Endothelial cell of umbilical vein (primary cell): ENCODE measurements at regions not wholly inside any gene's neighbourhood (a gene's known extent, or its start where the extent isn't known, plus 50 kb on each side); places are given as distances from the start of the nearest gene placed in this dataset.

Experiments
- BruUV-seq: library from RNA; stranded (reverse); fragments of 400-500 nt; replicated peaks from 2 replicates; lab custom pipeline; 2021; lab: Mats Ljungman, UMichigan
- CTCF ChIA-PET: fragments of 300-600, 350-600 bp; sonication (Branson Sonifier 250); formaldehyde crosslinking; loops from one replicate; lab custom pipeline; 2021; ENCODE audit warnings: antibody characterized with exemption, inconsistent platforms; lab: Charles Lee
- POLR2A ChIA-PET: fragments of 300-600, 350-600 bp; sonication (Branson Sonifier 250); formaldehyde crosslinking; loops from one replicate; lab custom pipeline; 2021; ENCODE audit warnings: antibody characterized with exemption, inconsistent platforms; lab: Charles Lee
- DNase-seq: peaks from one replicate; pipeline ENCODE4 v3.0.0-alpha.2; 2011; ENCODE audit warnings: low read depth, low spot score
- FAIRE-seq: peaks from 2 replicates; lab custom pipeline; 2011; peaks lifted over from hg19 to GRCh38; lab: Jason Lieb, UNC
- H2AFZ ChIP-seq: 2 replicates; pipeline ENCODE4 v1.6.0; 2012; ENCODE audit warnings: low read depth, low read length, control low read depth, inconsistent platforms
- H3K27ac ChIP-seq: 2 replicates; pipeline ENCODE4 v1.5.1; 2011; ENCODE audit warnings: low read depth, mild to moderate bottlenecking, control low read depth, low read length, moderate library complexity; ENCODE audit not compliant: insufficient read depth
- H3K27me3 ChIP-seq, 2 experiments: 2 replicates each; pipeline versions ENCODE4 v1.6.0 to v1.6.1; 2011; ENCODE audit warnings: low read length in 2 of 2, mixed read lengths in 1 of 2; ENCODE audit not compliant: control insufficient read depth in 2 of 2, insufficient read depth in 2 of 2
- H3K36me3 ChIP-seq, 2 experiments: 2 replicates in 1 of 2; 3 replicates in 1 of 2; pipeline ENCODE4 v1.5.1; 2011; ENCODE audit warnings: low read length in 2 of 2, mild to moderate bottlenecking in 1 of 2, moderate library complexity in 1 of 2; ENCODE audit not compliant: control insufficient read depth in 2 of 2, insufficient read depth in 2 of 2; ENCODE audit errors: extremely low read depth in 1 of 2
- H3K4me1 ChIP-seq: 3 replicates; pipeline ENCODE4 v1.5.1; 2011; ENCODE audit warnings: mild to moderate bottlenecking, low read length; ENCODE audit not compliant: control insufficient read depth, insufficient read depth; ENCODE audit errors: extremely low read depth
- H3K4me2 ChIP-seq: 2 replicates; pipeline ENCODE4 v1.6.1; 2011; ENCODE audit warnings: low read length, control low read depth, mixed read lengths; ENCODE audit not compliant: insufficient read depth
- H3K4me3 ChIP-seq, 3 experiments: fragments of 200-600 bp in 1 of 3; sonication (generic), shearing (Covaris generic) in 1 of 3; replicated peaks in 1 of 3; 2 replicates each; pipeline ENCODE4 v1.5.1; 2011 to 2016; ENCODE audit warnings: control low read depth in 3 of 3, low read length in 3 of 3, mild to moderate bottlenecking in 2 of 3, inconsistent platforms in 1 of 3, low read depth in 1 of 3, moderate library complexity in 1 of 3; ENCODE audit not compliant: insufficient read depth in 1 of 3
- H3K79me2 ChIP-seq: 2 replicates; pipeline ENCODE4 v1.6.0; 2012; ENCODE audit warnings: low read length, inconsistent platforms; ENCODE audit not compliant: control insufficient read depth, insufficient read depth
- H3K9ac ChIP-seq: replicated peaks from 2 replicates; pipeline ENCODE3; 2011; ENCODE audit warnings: low read length, control low read depth; ENCODE audit not compliant: insufficient read depth; ENCODE audit errors: extremely low read depth
- H3K9me1 ChIP-seq: replicated peaks from 3 replicates; pipeline ENCODE4 v1.6.0; 2011; ENCODE audit warnings: mild to moderate bottlenecking, low read length; ENCODE audit not compliant: control insufficient read depth, insufficient read depth; ENCODE audit errors: extremely low read depth
- H3K9me3 ChIP-seq: replicated peaks from 2 replicates; pipeline ENCODE4 v1.5.1; 2012; ENCODE audit warnings: low read length, inconsistent platforms; ENCODE audit not compliant: control insufficient read depth, insufficient read depth
- H4K20me1 ChIP-seq: replicated peaks from 2 replicates; pipeline ENCODE3; 2011; ENCODE audit warnings: mild to moderate bottlenecking, low read length; ENCODE audit not compliant: control insufficient read depth, insufficient read depth; ENCODE audit errors: extremely low read depth
- CTCF ChIP-seq, 2 donors: IDR thresholded peaks; 1 replicate in 1 of 2; 2 replicates in 1 of 2; pipeline ENCODE4 v1.5.1; 2011; ENCODE audit warnings: low read length in 2 of 2, mild to moderate bottlenecking in 2 of 2, moderate library complexity in 2 of 2, control low read depth in 1 of 2, inconsistent platforms in 1 of 2, low read depth in 1 of 2; ENCODE audit not compliant: insufficient read depth in 1 of 2; ENCODE audit errors: extremely low read depth in 1 of 2
- EZH2 ChIP-seq: IDR thresholded peaks from 2 replicates; pipeline ENCODE4 v1.6.1; 2012; ENCODE audit warnings: borderline replicate concordance, low read depth, mild to moderate bottlenecking, moderate library complexity, low read length, inconsistent platforms; ENCODE audit not compliant: severe bottlenecking
- FOS ChIP-seq: IDR thresholded peaks from 2 replicates; pipeline ENCODE4 v1.6.1; 2011; ENCODE audit warnings: mild to moderate bottlenecking, low read length, moderate library complexity, borderline replicate concordance; ENCODE audit not compliant: insufficient read depth
- JUN ChIP-seq: IDR thresholded peaks from 2 replicates; pipeline ENCODE4 v1.6.1; 2011; ENCODE audit warnings: borderline replicate concordance, low read depth; ENCODE audit not compliant: insufficient read length, insufficient read depth
- POLR2A ChIP-seq: IDR thresholded peaks from 2 replicates; pipeline ENCODE4 v1.6.1; 2012; ENCODE audit warnings: low read depth, mild to moderate bottlenecking, control low read depth, low read length
- POLR2AphosphoS5 ChIP-seq: IDR thresholded peaks from 2 replicates; pipeline ENCODE4 v1.6.1; 2012; ENCODE audit warnings: low read depth, mild to moderate bottlenecking, control low read depth, low read length, moderate library complexity; ENCODE audit not compliant: insufficient read depth
- dilution Hi-C: fragments of 300-500 bp; cut with MboI; formaldehyde crosslinking; loops from one replicate; pipeline ENCODE4 v1.15.0; 2019; ENCODE audit warnings: low sequenced_read_pairs; ENCODE audit not compliant: extremely low pct_ligation_motif_present
- intact Hi-C: fragments of 100-400 bp; cut with micrococcal nuclease; formaldehyde crosslinking; loops from one replicate; pipeline ENCODE4 v1.10.0; 2022
- TF ChIP-seq, protein P1 (sequence below): IDR thresholded peaks from 2 replicates; pipeline ENCODE4 v1.6.1; 2011; ENCODE audit not compliant: insufficient read depth, insufficient read length

DNA sequence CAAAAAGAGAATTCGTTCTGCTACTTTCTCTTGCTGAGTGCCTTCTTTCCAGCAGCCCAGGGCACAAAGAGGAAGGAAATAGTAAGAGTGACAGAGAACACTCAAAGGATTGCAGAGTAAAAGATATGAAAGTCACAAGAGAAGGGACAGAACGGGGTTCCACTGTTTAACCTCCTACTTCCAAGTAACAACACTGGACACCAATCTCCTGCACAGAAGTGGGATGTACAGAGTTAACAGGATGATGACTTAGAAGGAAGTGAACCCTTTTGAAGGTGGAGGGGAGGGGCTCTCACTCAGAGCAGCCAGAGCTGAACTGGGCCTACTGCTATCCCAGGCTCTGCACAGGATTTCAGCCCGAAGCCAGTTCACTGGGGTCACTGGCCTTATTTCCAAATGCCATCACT is 130.1 kb upstream of the PRICKLE2 start:
- ChIA-PET POLR2A (no interaction called here), CTCF (interaction anchor here (0.9 to 1.3 kb wide), 2 partner anchors 131 to 332 kb away, joined by 3 to 4 read pairs; partner anchors contain the start of genes PRICKLE2 and PSMD6)
- BruUV-seq, result no TSS peak
- Histone ChIP-seq H2AFZ (peak overlapping the region; percentile 93), H3K9me1 (no peaks in the 10 kb centered on the region), H3K27me3 (no peaks in the 10 kb centered on the region), H3K79me2 (no peaks in the 10 kb centered on the region), H3K9ac (peak overlapping the region; percentile 34), H3K27ac (peak overlapping the region; percentile 48), H3K9me3 (no peaks in the 10 kb centered on the region), H4K20me1 (no peaks in the 10 kb centered on the region), H3K4me3 (no peak overlapping the region), H3K36me3 (no peaks in the 10 kb centered on the region), H3K4me1 (peaks cover 46% of the 10 kb centered on the region), H3K4me2 (peak overlapping the region; percentile 71)
- intact Hi-C loops, result loop anchor here (1.0 kb wide), 1 partner anchor 130 kb away; the partner anchor contains the start of gene PRICKLE2
- FAIRE-seq (peak; percentile 91), DNase-seq (peak; percentile 78)
- TF ChIP-seq POLR2A (no peak), EZH2 (no peak), CTCF (IDR thresholded peaks at IDR 0.05; ENCODE audit: extremely low read depth in 1 of 2, insufficient read depth in 1 of 2, low read depth in 1 of 2, low read length in 2 of 2) (no peak), POLR2AphosphoS5 (peak; percentile 50), FOS (peak; percentile 45), JUN (peak; percentile 51)
- TF ChIP-seq, protein P1, sequence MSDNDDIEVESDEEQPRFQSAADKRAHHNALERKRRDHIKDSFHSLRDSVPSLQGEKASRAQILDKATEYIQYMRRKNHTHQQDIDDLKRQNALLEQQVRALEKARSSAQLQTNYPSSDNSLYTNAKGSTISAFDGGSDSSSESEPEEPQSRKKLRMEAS, result no peak
- dilution Hi-C loops, result no loop called here
